ENCODE measurements at regions not wholly inside any gene's neighbourhood (a gene's known extent, or its start where the extent isn't known, plus 50 kb on each side); places are given as distances from the start of the nearest gene placed in this dataset.

DNA sequence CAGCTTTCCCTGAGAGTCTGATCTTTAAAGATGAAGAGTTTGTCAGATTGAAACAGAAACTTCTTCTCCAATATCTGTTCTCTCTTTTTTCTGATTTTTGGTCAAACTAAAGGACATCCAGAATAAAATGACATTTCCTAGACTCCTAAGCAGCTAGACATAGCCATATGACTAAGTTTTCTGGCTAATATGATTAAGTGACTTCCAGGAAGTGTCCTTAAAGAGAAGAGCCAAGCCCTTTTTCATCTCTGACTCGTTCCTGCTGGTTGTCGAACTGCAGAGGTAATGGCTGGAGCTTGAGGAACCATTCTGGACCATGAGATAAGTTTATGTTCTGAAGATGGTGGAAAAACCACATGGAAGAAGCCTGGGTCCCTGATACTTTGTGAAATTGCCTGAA lies 546.0 kb downstream of the BCOR start:
- TF ChIP-seq, protein P1, sequence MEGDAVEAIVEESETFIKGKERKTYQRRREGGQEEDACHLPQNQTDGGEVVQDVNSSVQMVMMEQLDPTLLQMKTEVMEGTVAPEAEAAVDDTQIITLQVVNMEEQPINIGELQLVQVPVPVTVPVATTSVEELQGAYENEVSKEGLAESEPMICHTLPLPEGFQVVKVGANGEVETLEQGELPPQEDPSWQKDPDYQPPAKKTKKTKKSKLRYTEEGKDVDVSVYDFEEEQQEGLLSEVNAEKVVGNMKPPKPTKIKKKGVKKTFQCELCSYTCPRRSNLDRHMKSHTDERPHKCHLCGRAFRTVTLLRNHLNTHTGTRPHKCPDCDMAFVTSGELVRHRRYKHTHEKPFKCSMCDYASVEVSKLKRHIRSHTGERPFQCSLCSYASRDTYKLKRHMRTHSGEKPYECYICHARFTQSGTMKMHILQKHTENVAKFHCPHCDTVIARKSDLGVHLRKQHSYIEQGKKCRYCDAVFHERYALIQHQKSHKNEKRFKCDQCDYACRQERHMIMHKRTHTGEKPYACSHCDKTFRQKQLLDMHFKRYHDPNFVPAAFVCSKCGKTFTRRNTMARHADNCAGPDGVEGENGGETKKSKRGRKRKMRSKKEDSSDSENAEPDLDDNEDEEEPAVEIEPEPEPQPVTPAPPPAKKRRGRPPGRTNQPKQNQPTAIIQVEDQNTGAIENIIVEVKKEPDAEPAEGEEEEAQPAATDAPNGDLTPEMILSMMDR (IDR thresholded peaks at IDR 0.05), result no peak
- no peak for TF ChIP-seq POLR2A (IDR thresholded peaks at IDR 0.05)
- TF ChIP-seq POLR2AphosphoS5 (IDR thresholded peaks at IDR 0.05), result no peak
